Neural cell (in vitro differentiated cells): ENCODE measurements at regions not wholly inside any gene's neighbourhood (a gene's known extent, or its start where the extent isn't known, plus 50 kb on each side); places are given as distances from the start of the nearest gene placed in this dataset.

Experiments used
- H2AFZ ChIP-seq: fragments of 200-600, 300-800 bp; sonication (generic), shearing (Covaris generic); 2 replicates; pipeline ENCODE4 v1.6.0; 2014; ENCODE audit warnings: low read depth, mild to moderate bottlenecking, antibody characterized with exemption, low read length, moderate library complexity
- H3F3A ChIP-seq: fragments of 200-600 bp; shearing (Covaris generic); 2 replicates; pipeline ENCODE4 v1.6.1; 2016; ENCODE audit warnings: mild to moderate bottlenecking, moderate library complexity, mixed read lengths, antibody characterized with exemption, low read length; ENCODE audit not compliant: insufficient read depth, poor library complexity, severe bottlenecking
- H3K27ac ChIP-seq: fragments of 200-600, 300-800 bp; sonication (generic), shearing (Covaris generic); 2 replicates; pipeline ENCODE4 v1.5.1; 2014; ENCODE audit warnings: mild to moderate bottlenecking, low read length, moderate library complexity
- H3K27me3 ChIP-seq: fragments of 300-800, 200-600 bp; sonication (generic), shearing (Covaris generic); 2 replicates; pipeline ENCODE4 v1.6.0; 2014; ENCODE audit warnings: mild to moderate bottlenecking, low read depth, low read length, moderate library complexity; ENCODE audit not compliant: insufficient read depth
- H3K36me3 ChIP-seq: fragments of 300-800, 200-600 bp; sonication (generic), shearing (Covaris generic); 2 replicates; pipeline ENCODE4 v1.5.1; 2014; ENCODE audit warnings: mild to moderate bottlenecking, antibody characterized with exemption, low read length, moderate library complexity; ENCODE audit not compliant: insufficient read depth
- H3K4me2 ChIP-seq: fragments of 300-800, 200-600 bp; sonication (generic), shearing (Covaris generic); 2 replicates; pipeline ENCODE4 v1.6.0; 2014; ENCODE audit warnings: mild to moderate bottlenecking, low read length
- H3K4me3 ChIP-seq: fragments of 300-800, 200-600 bp; sonication (generic), shearing (Covaris generic); 2 replicates; pipeline ENCODE4 v1.5.1; 2014; ENCODE audit warnings: mild to moderate bottlenecking, low read length, moderate library complexity
- H3K79me2 ChIP-seq: fragments of 200-600 bp; shearing (Covaris generic); replicated peaks from 2 replicates; pipeline ENCODE4 v1.6.0; 2014; ENCODE audit warnings: mild to moderate bottlenecking, low read length, moderate library complexity; ENCODE audit not compliant: insufficient read depth
- H3K9ac ChIP-seq: fragments of 300-800, 200-600 bp; sonication (generic), shearing (Covaris generic); 2 replicates; pipeline ENCODE4 v1.6.1; 2016; ENCODE audit warnings: mild to moderate bottlenecking, low read length, mixed read lengths
- H3K9me2 ChIP-seq: fragments of 200-600 bp; shearing (Covaris generic); 2 replicates; pipeline ENCODE4 v1.6.1; 2016; ENCODE audit warnings: mild to moderate bottlenecking, low read length, mixed read lengths; ENCODE audit not compliant: insufficient read depth
- H3K9me3 ChIP-seq: fragments of 200-600, 300-800 bp; sonication (generic), shearing (Covaris generic); 2 replicates; pipeline ENCODE4 v1.6.1; 2016; ENCODE audit warnings: mild to moderate bottlenecking, mixed run types, low read length, moderate library complexity, mixed read lengths
- H4K20me1 ChIP-seq: fragments of 200-600 bp; shearing (Covaris generic); 2 replicates; pipeline ENCODE4 v1.6.1; 2016; ENCODE audit warnings: mild to moderate bottlenecking, mixed run types; ENCODE audit not compliant: insufficient read depth
- CTCF ChIP-seq: fragments of 450-650 bp; IDR thresholded peaks from 2 replicates; pipeline ENCODE4 v1.5.1; 2014; ENCODE audit warnings: antibody characterized with exemption, mild to moderate bottlenecking, moderate library complexity; ENCODE audit not compliant: poor library complexity, severe bottlenecking
- EP300 ChIP-seq: fragments of 450-650 bp; conservative IDR thresholded peaks from 2 replicates; pipeline ENCODE4 v1.6.1; 2014; ENCODE audit warnings: antibody characterized with exemption, mild to moderate bottlenecking, moderate library complexity; ENCODE audit not compliant: poor library complexity, severe bottlenecking
- EZH2 ChIP-seq: fragments of 200-600, 300-800 bp; shearing (Covaris generic), sonication (generic); IDR thresholded peaks from 2 replicates; pipeline ENCODE4 v1.6.1; 2014; ENCODE audit warnings: antibody characterized with exemption, low read length, borderline replicate concordance, mild to moderate bottlenecking; ENCODE audit not compliant: insufficient read depth, poor library complexity, severe bottlenecking
- MXI1 ChIP-seq: fragments of 450-650 bp; conservative IDR thresholded peaks from 2 replicates; pipeline ENCODE4 v1.6.1; 2014; ENCODE audit warnings: antibody characterized with exemption, mild to moderate bottlenecking; ENCODE audit not compliant: poor library complexity, severe bottlenecking
- POLR2AphosphoS5 ChIP-seq: IDR thresholded peaks from 2 replicates; pipeline ENCODE4 v1.6.1; 2012
- RAD21 ChIP-seq: fragments of 450-650 bp; conservative IDR thresholded peaks from 2 replicates; pipeline ENCODE4 v1.6.1; 2014; ENCODE audit warnings: antibody characterized with exemption, mild to moderate bottlenecking, moderate library complexity
- REST ChIP-seq: IDR thresholded peaks from 2 replicates; pipeline ENCODE4 v1.6.1; 2012; ENCODE audit warnings: borderline replicate concordance
- SMC3 ChIP-seq: fragments of 450-650 bp; conservative IDR thresholded peaks from 2 replicates; pipeline ENCODE4 v1.6.1; 2014; ENCODE audit warnings: antibody characterized with exemption, mild to moderate bottlenecking, moderate library complexity; ENCODE audit not compliant: poor library complexity
- TAF1 ChIP-seq: IDR thresholded peaks from 2 replicates; pipeline ENCODE4 v1.6.1; 2012; ENCODE audit warnings: low read depth

GRCh38 chr17:72205822-72206221 lies 85.0 kb downstream of the SOX9 start:
- Histone ChIP-seq H3K4me2 (peak overlapping the region; percentile 2), H4K20me1 (no peaks in the 10 kb centered on the region), H3K27me3 (no peaks in the 10 kb centered on the region), H3K36me3 (no peaks in the 10 kb centered on the region), H3K9me2 (no peaks in the 10 kb centered on the region), H3K9ac (peak overlapping the region; percentile 59), H3K79me2 (no peaks in the 10 kb centered on the region), H3K4me3 (peak overlapping the region; percentile 50), H3K27ac (peak overlapping the region; percentile 72), H3F3A (peaks cover 3% of the 10 kb centered on the region), H2AFZ (no peak overlapping the region), H3K9me3 (no peaks in the 10 kb centered on the region)
- no peak for TF ChIP-seq RAD21
- TF ChIP-seq TAF1 = no peak
- TF ChIP-seq SMC3 = no peak
- TF ChIP-seq POLR2AphosphoS5 = no peak
- no peak for TF ChIP-seq MXI1
- no peak for TF ChIP-seq REST
- no peak for TF ChIP-seq EP300
- no peak for TF ChIP-seq CTCF
- no peak for TF ChIP-seq EZH2

GRCh38 chr17:72206376-72206775 lies 85.6 kb downstream of the SOX9 start:
- Histone ChIP-seq H3K79me2 (no peaks in the 10 kb centered on the region), H3F3A (peaks cover 3% of the 10 kb centered on the region), H3K4me2 (no peak overlapping the region), H3K4me3 (no peak overlapping the region), H3K27ac (peak overlapping the region; percentile 10), H3K27me3 (no peaks in the 10 kb centered on the region), H2AFZ (no peak overlapping the region), H3K9me3 (no peaks in the 10 kb centered on the region), H4K20me1 (no peaks in the 10 kb centered on the region), H3K36me3 (no peaks in the 10 kb centered on the region), H3K9ac (no peak overlapping the region), H3K9me2 (no peaks in the 10 kb centered on the region)
- TF ChIP-seq EP300 = peak; percentile 39
- TF ChIP-seq MXI1 = no peak
- TF ChIP-seq CTCF = no peak
- no peak for TF ChIP-seq TAF1
- TF ChIP-seq REST = peak; percentile 40
- peak; percentile 14 for TF ChIP-seq POLR2AphosphoS5
- TF ChIP-seq SMC3 = no peak
- no peak for TF ChIP-seq RAD21
